HG03558 (cell line): ENCODE measurements at regions not wholly inside any gene's neighbourhood (a gene's known extent, or its start where the extent isn't known, plus 50 kb on each side); places are given as distances from the start of the nearest gene placed in this dataset.

Source experiments
- ATAC-seq: cut with Tn5 transposase; IDR thresholded peaks from one replicate; pipeline ENCODE4 v1.9.1; 2021; ENCODE audit warnings: moderate number of reproducible peaks; ENCODE audit not compliant: unreplicated experiment; ENCODE audit errors: extremely low read depth

GRCh38 chr5:91214571-91214970 lies 168.5 kb downstream of the ARRDC3 start:
- ATAC-seq: no peak
